ENCODE measurements at regions not wholly inside any gene's neighbourhood (a gene's known extent, or its start where the extent isn't known, plus 50 kb on each side); places are given as distances from the start of the nearest gene placed in this dataset.

DNA sequence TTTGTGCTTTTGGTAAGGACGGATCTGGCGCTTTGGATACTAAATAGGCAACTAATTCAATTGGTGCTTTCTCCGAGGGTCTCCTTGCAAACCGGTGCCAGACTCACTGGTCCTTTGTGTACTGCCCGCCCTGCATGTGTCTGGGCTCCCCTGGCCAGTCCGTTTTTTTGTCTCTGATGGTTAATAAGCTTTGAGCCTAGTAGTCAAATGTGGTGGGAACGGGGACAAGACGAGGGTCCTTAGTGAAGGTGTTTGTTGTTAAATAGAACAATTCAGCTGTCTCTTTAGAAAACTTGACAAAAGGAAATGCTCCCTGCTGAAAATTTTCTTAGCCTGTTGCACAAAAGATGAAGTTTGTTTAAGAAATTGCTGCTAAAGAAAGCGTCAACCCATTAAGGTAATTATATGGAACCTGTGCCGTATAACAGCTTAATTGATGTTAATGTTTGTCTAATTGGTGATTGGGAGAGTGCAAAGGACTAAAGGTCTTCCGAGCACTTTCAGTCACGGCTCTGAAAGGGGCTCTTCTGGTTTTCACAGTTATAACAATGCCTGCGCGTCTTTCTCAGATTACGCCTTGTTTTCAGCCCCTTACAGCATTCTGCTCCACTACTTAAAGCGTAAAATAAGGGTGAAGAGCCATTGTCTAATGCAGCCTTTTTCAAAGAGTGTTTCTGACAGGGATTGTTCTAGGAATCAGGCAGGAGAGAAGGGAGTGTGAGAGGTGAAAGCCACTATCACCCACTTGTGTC is 537.4 kb downstream of the PRKD1 start (continued):
- TF ChIP-seq, protein P1, sequence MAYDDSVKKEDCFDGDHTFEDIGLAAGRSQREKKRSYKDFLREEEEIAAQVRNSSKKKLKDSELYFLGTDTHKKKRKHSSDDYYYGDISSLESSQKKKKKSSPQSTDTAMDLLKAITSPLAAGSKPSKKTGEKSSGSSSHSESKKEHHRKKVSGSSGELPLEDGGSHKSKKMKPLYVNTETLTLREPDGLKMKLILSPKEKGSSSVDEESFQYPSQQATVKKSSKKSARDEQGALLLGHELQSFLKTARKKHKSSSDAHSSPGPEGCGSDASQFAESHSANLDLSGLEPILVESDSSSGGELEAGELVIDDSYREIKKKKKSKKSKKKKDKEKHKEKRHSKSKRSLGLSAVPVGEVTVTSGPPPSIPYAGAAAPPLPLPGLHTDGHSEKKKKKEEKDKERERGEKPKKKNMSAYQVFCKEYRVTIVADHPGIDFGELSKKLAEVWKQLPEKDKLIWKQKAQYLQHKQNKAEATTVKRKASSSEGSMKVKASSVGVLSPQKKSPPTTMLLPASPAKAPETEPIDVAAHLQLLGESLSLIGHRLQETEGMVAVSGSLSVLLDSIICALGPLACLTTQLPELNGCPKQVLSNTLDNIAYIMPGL (CRISPR knock-in tag; IDR thresholded peaks at IDR 0.05), result no peak

DNA sequence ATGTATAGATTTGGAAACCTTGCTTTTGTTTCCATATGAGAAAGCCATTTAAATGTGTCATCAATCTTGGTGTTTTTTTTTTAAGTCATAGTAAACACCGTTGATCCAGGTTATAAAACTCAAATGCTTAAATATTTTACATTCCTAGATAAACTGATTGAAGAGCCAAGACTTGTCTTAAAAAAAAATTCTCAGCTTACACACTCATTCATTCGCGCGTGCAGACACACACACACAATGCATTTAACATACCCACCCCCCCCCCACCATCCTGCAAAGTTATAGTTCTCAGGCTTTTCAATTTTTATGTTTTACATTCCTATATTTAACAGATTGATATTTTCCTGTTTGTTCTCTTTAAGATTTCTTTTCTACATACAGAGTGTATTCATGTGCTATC is 536.4 kb downstream of the PRKD1 start:
- TF ChIP-seq, protein P2, sequence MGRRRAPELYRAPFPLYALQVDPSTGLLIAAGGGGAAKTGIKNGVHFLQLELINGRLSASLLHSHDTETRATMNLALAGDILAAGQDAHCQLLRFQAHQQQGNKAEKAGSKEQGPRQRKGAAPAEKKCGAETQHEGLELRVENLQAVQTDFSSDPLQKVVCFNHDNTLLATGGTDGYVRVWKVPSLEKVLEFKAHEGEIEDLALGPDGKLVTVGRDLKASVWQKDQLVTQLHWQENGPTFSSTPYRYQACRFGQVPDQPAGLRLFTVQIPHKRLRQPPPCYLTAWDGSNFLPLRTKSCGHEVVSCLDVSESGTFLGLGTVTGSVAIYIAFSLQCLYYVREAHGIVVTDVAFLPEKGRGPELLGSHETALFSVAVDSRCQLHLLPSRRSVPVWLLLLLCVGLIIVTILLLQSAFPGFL (CRISPR knock-in tag; IDR thresholded peaks at IDR 0.05; ENCODE audit: borderline replicate concordance), result no peak
- TF ChIP-seq HMGA2 (CRISPR knock-in tag; IDR thresholded peaks at IDR 0.05), result no peak
- TF ChIP-seq NFATC4 (CRISPR knock-in tag; IDR thresholded peaks at IDR 0.05), result no peak
- TF ChIP-seq SP1 (CRISPR knock-in tag; conservative IDR thresholded peaks at IDR 0.05), result no peak
- TF ChIP-seq, protein P3, sequence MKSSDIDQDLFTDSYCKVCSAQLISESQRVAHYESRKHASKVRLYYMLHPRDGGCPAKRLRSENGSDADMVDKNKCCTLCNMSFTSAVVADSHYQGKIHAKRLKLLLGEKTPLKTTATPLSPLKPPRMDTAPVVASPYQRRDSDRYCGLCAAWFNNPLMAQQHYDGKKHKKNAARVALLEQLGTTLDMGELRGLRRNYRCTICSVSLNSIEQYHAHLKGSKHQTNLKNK (CRISPR knock-in tag; IDR thresholded peaks at IDR 0.05), result no peak
- TF ChIP-seq FOXJ3 (CRISPR knock-in tag; IDR thresholded peaks at IDR 0.05; ENCODE audit: borderline replicate concordance), result no peak
- no peak for TF ChIP-seq CREM (CRISPR knock-in tag; IDR thresholded peaks at IDR 0.05)
- no peak for TF ChIP-seq TCF7 (CRISPR knock-in tag; IDR thresholded peaks at IDR 0.05; ENCODE audit: low read depth)
- no peak for TF ChIP-seq ZNF263 (CRISPR knock-in tag; IDR thresholded peaks at IDR 0.05; ENCODE audit: low read depth)
- no peak for TF ChIP-seq ELF4 (CRISPR knock-in tag; IDR thresholded peaks at IDR 0.05; ENCODE audit: low read depth)
- TF ChIP-seq, protein P4, sequence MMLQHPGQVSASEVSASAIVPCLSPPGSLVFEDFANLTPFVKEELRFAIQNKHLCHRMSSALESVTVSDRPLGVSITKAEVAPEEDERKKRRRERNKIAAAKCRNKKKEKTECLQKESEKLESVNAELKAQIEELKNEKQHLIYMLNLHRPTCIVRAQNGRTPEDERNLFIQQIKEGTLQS (CRISPR knock-in tag; conservative IDR thresholded peaks at IDR 0.05), result no peak
- TF ChIP-seq, protein P5, sequence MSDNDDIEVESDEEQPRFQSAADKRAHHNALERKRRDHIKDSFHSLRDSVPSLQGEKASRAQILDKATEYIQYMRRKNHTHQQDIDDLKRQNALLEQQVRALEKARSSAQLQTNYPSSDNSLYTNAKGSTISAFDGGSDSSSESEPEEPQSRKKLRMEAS (CRISPR knock-in tag; IDR thresholded peaks at IDR 0.05), result no peak
- H3K9me3 Mint-ChIP-seq, result no peaks in the 10 kb centered on the region
- no peak overlapping the region for H3K27ac Mint-ChIP-seq
- H3K4me1 Mint-ChIP-seq, result peaks cover 14% of the 10 kb centered on the region
- ChIA-PET POLR2A (interaction anchor here (0.7 kb wide), 1 partner anchor 13 kb away, joined by 3 read pairs; no protein-coding TSS in a partner anchor), CTCF (no interaction called here)
- peaks cover 2% of the 10 kb centered on the region; the same call in 1 of the 2 replicates for H3K27me3 Mint-ChIP-seq (ENCODE audit: low read depth)
- no peak for DNase-seq (ENCODE audit: low spot score)
- no peak for ATAC-seq
- H3K4me3 Mint-ChIP-seq, result no peak overlapping the region
- no peaks in the 10 kb centered on the region for H3K36me3 Mint-ChIP-seq

DNA sequence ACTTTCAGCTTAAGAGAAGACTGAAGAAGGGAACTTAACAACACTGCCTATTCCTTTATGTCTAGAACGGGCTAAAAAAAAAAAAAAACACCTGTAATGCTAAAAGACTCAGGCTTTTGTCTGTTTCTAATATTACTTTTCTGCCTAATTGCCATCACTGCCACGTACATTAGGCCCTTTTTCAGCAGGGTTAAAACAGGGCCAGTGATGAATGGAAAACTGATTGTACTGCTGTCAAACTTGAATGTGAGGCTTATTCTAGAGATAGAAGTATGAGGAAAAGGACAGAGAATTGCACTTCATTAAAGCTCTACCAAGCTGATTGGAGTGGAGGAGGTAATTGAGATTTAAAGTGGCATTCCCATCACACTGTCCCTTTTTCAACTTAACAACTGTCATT is 535.8 kb downstream of the PRKD1 start:
- no peaks in the 10 kb centered on the region for H3K9me3 Mint-ChIP-seq
- TF ChIP-seq, protein P6, sequence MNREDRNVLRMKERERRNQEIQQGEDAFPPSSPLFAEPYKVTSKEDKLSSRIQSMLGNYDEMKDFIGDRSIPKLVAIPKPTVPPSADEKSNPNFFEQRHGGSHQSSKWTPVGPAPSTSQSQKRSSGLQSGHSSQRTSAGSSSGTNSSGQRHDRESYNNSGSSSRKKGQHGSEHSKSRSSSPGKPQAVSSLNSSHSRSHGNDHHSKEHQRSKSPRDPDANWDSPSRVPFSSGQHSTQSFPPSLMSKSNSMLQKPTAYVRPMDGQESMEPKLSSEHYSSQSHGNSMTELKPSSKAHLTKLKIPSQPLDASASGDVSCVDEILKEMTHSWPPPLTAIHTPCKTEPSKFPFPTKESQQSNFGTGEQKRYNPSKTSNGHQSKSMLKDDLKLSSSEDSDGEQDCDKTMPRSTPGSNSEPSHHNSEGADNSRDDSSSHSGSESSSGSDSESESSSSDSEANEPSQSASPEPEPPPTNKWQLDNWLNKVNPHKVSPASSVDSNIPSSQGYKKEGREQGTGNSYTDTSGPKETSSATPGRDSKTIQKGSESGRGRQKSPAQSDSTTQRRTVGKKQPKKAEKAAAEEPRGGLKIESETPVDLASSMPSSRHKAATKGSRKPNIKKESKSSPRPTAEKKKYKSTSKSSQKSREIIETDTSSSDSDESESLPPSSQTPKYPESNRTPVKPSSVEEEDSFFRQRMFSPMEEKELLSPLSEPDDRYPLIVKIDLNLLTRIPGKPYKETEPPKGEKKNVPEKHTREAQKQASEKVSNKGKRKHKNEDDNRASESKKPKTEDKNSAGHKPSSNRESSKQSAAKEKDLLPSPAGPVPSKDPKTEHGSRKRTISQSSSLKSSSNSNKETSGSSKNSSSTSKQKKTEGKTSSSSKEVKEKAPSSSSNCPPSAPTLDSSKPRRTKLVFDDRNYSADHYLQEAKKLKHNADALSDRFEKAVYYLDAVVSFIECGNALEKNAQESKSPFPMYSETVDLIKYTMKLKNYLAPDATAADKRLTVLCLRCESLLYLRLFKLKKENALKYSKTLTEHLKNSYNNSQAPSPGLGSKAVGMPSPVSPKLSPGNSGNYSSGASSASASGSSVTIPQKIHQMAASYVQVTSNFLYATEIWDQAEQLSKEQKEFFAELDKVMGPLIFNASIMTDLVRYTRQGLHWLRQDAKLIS (CRISPR knock-in tag; IDR thresholded peaks at IDR 0.05; ENCODE audit: borderline replicate concordance), result no peak
- TF ChIP-seq, protein P7, sequence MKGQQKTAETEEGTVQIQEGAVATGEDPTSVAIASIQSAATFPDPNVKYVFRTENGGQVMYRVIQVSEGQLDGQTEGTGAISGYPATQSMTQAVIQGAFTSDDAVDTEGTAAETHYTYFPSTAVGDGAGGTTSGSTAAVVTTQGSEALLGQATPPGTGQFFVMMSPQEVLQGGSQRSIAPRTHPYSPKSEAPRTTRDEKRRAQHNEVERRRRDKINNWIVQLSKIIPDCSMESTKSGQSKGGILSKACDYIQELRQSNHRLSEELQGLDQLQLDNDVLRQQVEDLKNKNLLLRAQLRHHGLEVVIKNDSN (CRISPR knock-in tag; IDR thresholded peaks at IDR 0.05), result no peak
- no peak for TF ChIP-seq NR1H2 (CRISPR knock-in tag; IDR thresholded peaks at IDR 0.05)
- TF ChIP-seq, protein P8, sequence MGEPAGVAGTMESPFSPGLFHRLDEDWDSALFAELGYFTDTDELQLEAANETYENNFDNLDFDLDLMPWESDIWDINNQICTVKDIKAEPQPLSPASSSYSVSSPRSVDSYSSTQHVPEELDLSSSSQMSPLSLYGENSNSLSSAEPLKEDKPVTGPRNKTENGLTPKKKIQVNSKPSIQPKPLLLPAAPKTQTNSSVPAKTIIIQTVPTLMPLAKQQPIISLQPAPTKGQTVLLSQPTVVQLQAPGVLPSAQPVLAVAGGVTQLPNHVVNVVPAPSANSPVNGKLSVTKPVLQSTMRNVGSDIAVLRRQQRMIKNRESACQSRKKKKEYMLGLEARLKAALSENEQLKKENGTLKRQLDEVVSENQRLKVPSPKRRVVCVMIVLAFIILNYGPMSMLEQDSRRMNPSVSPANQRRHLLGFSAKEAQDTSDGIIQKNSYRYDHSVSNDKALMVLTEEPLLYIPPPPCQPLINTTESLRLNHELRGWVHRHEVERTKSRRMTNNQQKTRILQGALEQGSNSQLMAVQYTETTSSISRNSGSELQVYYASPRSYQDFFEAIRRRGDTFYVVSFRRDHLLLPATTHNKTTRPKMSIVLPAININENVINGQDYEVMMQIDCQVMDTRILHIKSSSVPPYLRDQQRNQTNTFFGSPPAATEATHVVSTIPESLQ (CRISPR knock-in tag; IDR thresholded peaks at IDR 0.05), result no peak
- TF ChIP-seq ZNF671 (CRISPR knock-in tag; IDR thresholded peaks at IDR 0.05), result no peak
- TF ChIP-seq, protein P9, sequence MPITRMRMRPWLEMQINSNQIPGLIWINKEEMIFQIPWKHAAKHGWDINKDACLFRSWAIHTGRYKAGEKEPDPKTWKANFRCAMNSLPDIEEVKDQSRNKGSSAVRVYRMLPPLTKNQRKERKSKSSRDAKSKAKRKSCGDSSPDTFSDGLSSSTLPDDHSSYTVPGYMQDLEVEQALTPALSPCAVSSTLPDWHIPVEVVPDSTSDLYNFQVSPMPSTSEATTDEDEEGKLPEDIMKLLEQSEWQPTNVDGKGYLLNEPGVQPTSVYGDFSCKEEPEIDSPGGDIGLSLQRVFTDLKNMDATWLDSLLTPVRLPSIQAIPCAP (CRISPR knock-in tag; IDR thresholded peaks at IDR 0.05), result no peak
- TF ChIP-seq ESRRA (CRISPR knock-in tag; IDR thresholded peaks at IDR 0.05; ENCODE audit: borderline replicate concordance), result no peak
- TF ChIP-seq ATF1 (CRISPR knock-in tag; IDR thresholded peaks at IDR 0.05), result no peak
- H3K27ac Mint-ChIP-seq, result no peak overlapping the region
- ATAC-seq (no peak), DNase-seq (ENCODE audit: low spot score) (no peak)
- H3K27me3 Mint-ChIP-seq (ENCODE audit: low read depth), result peaks cover 2% of the 10 kb centered on the region; the same call in 1 of the 2 replicates
- ChIA-PET POLR2A (interaction anchor here (0.7 kb wide), 1 partner anchor 13 kb away, joined by 3 read pairs; no protein-coding TSS in a partner anchor), CTCF (no interaction called here)
- H3K36me3 Mint-ChIP-seq, result no peaks in the 10 kb centered on the region
- no peak overlapping the region for H3K4me3 Mint-ChIP-seq
- H3K4me1 Mint-ChIP-seq, result peaks cover 14% of the 10 kb centered on the region

Data from WTC11 (cell line).